ENCODE measurements at regions not wholly inside any gene's neighbourhood (a gene's known extent, or its start where the extent isn't known, plus 50 kb on each side); places are given as distances from the start of the nearest gene placed in this dataset.

GRCh38 chr6:163790266-163790840, 375.8 kb downstream of the QKI start:
- TF ChIP-seq FOXK2 (IDR thresholded peaks at IDR 0.05) (no peak), FOXM1 (IDR thresholded peaks at IDR 0.05; ENCODE audit: borderline replicate concordance) (no peak), TARDBP (IDR thresholded peaks at IDR 0.05) (no peak), FOXA1 (IDR thresholded peaks at IDR 0.05) (no peak), ELF4 (IDR thresholded peaks at IDR 0.05) (no peak)
- ChIA-PET CTCF (no interaction called here), POLR2A (interaction anchor here (0.9 kb wide), 1 partner anchor 48 kb away, joined by 4 read pairs; no protein-coding TSS in a partner anchor)
- DNase-seq (ENCODE audit: extremely low spot score), result no peak

GRCh38 chr6:163789199-163789810, 374.8 kb downstream of the QKI start:
- TF ChIP-seq CTBP1 (IDR thresholded peaks at IDR 0.05; ENCODE audit: borderline replicate concordance) (no peak), SUZ12 (IDR thresholded peaks at IDR 0.05) (no peak), HDGF (IDR thresholded peaks at IDR 0.05; ENCODE audit: borderline replicate concordance) (no peak), TARDBP (IDR thresholded peaks at IDR 0.05) (no peak), ELF4 (IDR thresholded peaks at IDR 0.05) (no peak), L3MBTL2 (conservative IDR thresholded peaks at IDR 0.05) (no peak), FOXK2 (IDR thresholded peaks at IDR 0.05) (no peak), SP1 (IDR thresholded peaks at IDR 0.05) (no peak), NFRKB (IDR thresholded peaks at IDR 0.05) (no peak), BHLHE40 (IDR thresholded peaks at IDR 0.05; ENCODE audit: borderline replicate concordance) (no peak), FOXM1 (IDR thresholded peaks at IDR 0.05; ENCODE audit: borderline replicate concordance) (no peak), LEF1 (IDR thresholded peaks at IDR 0.05; ENCODE audit: borderline replicate concordance) (no peak), ZNF384 (IDR thresholded peaks at IDR 0.05) (no peak), ARNT (IDR thresholded peaks at IDR 0.05) (no peak), FOXA1 (IDR thresholded peaks at IDR 0.05) (no peak)
- TF ChIP-seq, protein P1, sequence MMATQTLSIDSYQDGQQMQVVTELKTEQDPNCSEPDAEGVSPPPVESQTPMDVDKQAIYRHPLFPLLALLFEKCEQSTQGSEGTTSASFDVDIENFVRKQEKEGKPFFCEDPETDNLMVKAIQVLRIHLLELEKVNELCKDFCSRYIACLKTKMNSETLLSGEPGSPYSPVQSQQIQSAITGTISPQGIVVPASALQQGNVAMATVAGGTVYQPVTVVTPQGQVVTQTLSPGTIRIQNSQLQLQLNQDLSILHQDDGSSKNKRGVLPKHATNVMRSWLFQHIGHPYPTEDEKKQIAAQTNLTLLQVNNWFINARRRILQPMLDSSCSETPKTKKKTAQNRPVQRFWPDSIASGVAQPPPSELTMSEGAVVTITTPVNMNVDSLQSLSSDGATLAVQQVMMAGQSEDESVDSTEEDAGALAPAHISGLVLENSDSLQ (IDR thresholded peaks at IDR 0.05), result no peak
- CTCF ChIA-PET, result no interaction called here
- DNase-seq (ENCODE audit: extremely low spot score), result no peak
- POLR2A ChIA-PET, result no interaction called here

- CTCF ChIA-PET, result interaction anchor here (0.7 kb wide), 1 partner anchor 272 kb away, joined by 3 read pairs; no protein-coding TSS in a partner anchor
Measured at GRCh38 chr6:163786995-163787671, 372.6 kb downstream of the QKI start.

DNA sequence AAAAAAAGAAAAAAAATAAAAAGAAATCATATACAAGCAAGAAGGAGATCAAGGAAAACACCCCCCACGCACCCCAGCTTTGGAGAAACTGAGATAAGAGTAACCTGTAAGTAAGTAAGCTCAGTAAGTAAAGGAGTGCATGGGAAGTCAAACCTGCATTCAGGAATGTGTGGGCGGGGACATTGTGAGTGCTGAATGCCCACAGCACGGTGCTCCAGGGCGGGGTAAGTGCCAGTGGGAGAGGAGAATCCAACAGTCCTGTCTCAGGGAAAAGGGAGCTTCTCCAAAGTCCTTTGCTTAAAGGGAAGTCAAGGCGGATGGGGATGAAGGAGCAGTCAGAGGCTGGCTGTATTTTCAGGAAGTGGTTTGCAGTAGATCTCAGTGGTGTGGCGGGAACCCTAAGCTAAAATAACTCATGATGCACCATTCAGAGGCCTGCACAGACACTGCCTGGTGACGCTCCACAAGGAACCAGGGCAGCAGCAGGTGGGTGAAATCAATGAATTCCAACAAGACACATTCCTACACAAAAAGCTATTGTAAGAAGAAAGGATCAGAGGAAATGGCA, 368.0 kb downstream of the QKI start:
- DNase-seq (ENCODE audit: extremely low spot score), result no peak
- ChIA-PET POLR2A (no interaction called here), CTCF (interaction anchor here (0.7 kb wide), 1 partner anchor 488 kb away, joined by 5 read pairs; no protein-coding TSS in a partner anchor)
- TF ChIP-seq FOXA1 (IDR thresholded peaks at IDR 0.05) (no peak), NFRKB (IDR thresholded peaks at IDR 0.05) (no peak), FOXK2 (IDR thresholded peaks at IDR 0.05) (no peak), ELF4 (IDR thresholded peaks at IDR 0.05) (no peak), ARNT (IDR thresholded peaks at IDR 0.05) (no peak)

More at GRCh38 chr6:163786995-163787671, 372.6 kb downstream of the QKI start:
- TF ChIP-seq ARNT (IDR thresholded peaks at IDR 0.05) (no peak), CTBP1 (IDR thresholded peaks at IDR 0.05; ENCODE audit: borderline replicate concordance) (no peak), LEF1 (IDR thresholded peaks at IDR 0.05; ENCODE audit: borderline replicate concordance) (no peak), SP1 (IDR thresholded peaks at IDR 0.05) (no peak), SUZ12 (IDR thresholded peaks at IDR 0.05) (no peak), ZNF384 (IDR thresholded peaks at IDR 0.05) (no peak), TARDBP (IDR thresholded peaks at IDR 0.05) (no peak), ELF4 (IDR thresholded peaks at IDR 0.05) (no peak), FOXM1 (IDR thresholded peaks at IDR 0.05; ENCODE audit: borderline replicate concordance) (no peak), FOXA1 (IDR thresholded peaks at IDR 0.05) (no peak), L3MBTL2 (conservative IDR thresholded peaks at IDR 0.05) (no peak)
- TF ChIP-seq, protein P1 (IDR thresholded peaks at IDR 0.05), result no peak
- POLR2A ChIA-PET, result interaction anchor here (0.6 kb wide), 1 partner anchor 11 kb away, joined by 5 read pairs; no protein-coding TSS in a partner anchor
- DNase-seq (ENCODE audit: extremely low spot score), result no peak

GRCh38 chr6:163780994-163781393, 366.5 kb downstream of the QKI start:
- POLR2A ChIA-PET, result no interaction called here
- no peak for TF ChIP-seq HDGF (IDR thresholded peaks at IDR 0.05; ENCODE audit: borderline replicate concordance)
- no peak for TF ChIP-seq CTBP1 (IDR thresholded peaks at IDR 0.05; ENCODE audit: borderline replicate concordance)
- no peak for TF ChIP-seq FOXK2 (IDR thresholded peaks at IDR 0.05)
- TF ChIP-seq LEF1 (IDR thresholded peaks at IDR 0.05; ENCODE audit: borderline replicate concordance), result no peak
- TF ChIP-seq ELF4 (IDR thresholded peaks at IDR 0.05), result no peak
- no peak for DNase-seq (ENCODE audit: extremely low spot score)
- CTCF ChIA-PET, result interaction anchor here (0.6 kb wide), 1 partner anchor 1762 kb away, joined by 3 read pairs; no protein-coding TSS in a partner anchor

GRCh38 chr6:163779727-163780284, 365.3 kb downstream of the QKI start:
- CTCF ChIA-PET, result interaction anchor here (0.5 kb wide), 1 partner anchor 204 kb away, joined by 4 read pairs; no protein-coding TSS in a partner anchor
- POLR2A ChIA-PET, result no interaction called here
- no peak for DNase-seq (ENCODE audit: extremely low spot score)
- TF ChIP-seq FOXM1 (IDR thresholded peaks at IDR 0.05; ENCODE audit: borderline replicate concordance) (no peak), FOXK2 (IDR thresholded peaks at IDR 0.05) (no peak), BHLHE40 (IDR thresholded peaks at IDR 0.05; ENCODE audit: borderline replicate concordance) (no peak), L3MBTL2 (conservative IDR thresholded peaks at IDR 0.05) (no peak), NFRKB (IDR thresholded peaks at IDR 0.05) (no peak)

Data from HEK293T (cell line).